ENCODE measurements at regions not wholly inside any gene's neighbourhood (a gene's known extent, or its start where the extent isn't known, plus 50 kb on each side); places are given as distances from the start of the nearest gene placed in this dataset.

GRCh38 chr10:55024713-55025112 is 223.7 kb upstream of the PCDH15 start:
- H3K4me3 ChIP-seq (replicated peaks; ENCODE audit: low read depth, low read length) = no peak overlapping the region
- DNase-seq (ENCODE audit: extremely low read depth, low read depth) = no peak
- TF ChIP-seq CTCF (IDR thresholded peaks at IDR 0.05; ENCODE audit: low read depth, low read length, missing control alignments) = no peak

GRCh38 chr10:55019439-55019838 is 218.4 kb upstream of the PCDH15 start:
- H3K4me3 ChIP-seq (replicated peaks; ENCODE audit: low read depth, low read length) = no peak overlapping the region
- TF ChIP-seq CTCF (IDR thresholded peaks at IDR 0.05; ENCODE audit: low read depth, low read length, missing control alignments) = no peak
- DNase-seq (ENCODE audit: extremely low read depth, low read depth) = no peak

- H3K4me3 ChIP-seq (replicated peaks; ENCODE audit: low read depth, low read length) = no peak overlapping the region
- DNase-seq (ENCODE audit: extremely low read depth, low read depth) = no peak
- TF ChIP-seq CTCF (IDR thresholded peaks at IDR 0.05; ENCODE audit: low read depth, low read length, missing control alignments) = no peak
Observed at GRCh38 chr10:55013318-55013717, 212.3 kb upstream of the PCDH15 start.

GRCh38 chr10:55002420-55002819 is 201.4 kb upstream of the PCDH15 start:
- DNase-seq (ENCODE audit: extremely low read depth, low read depth) = no peak
- TF ChIP-seq CTCF (IDR thresholded peaks at IDR 0.05; ENCODE audit: low read depth, low read length, missing control alignments) = no peak
- no peak overlapping the region for H3K4me3 ChIP-seq (replicated peaks; ENCODE audit: low read depth, low read length)

- H3K4me3 ChIP-seq (replicated peaks; ENCODE audit: low read depth, low read length) = no peak overlapping the region
- TF ChIP-seq CTCF (IDR thresholded peaks at IDR 0.05; ENCODE audit: low read depth, low read length, missing control alignments) = no peak
- DNase-seq (ENCODE audit: extremely low read depth, low read depth) = no peak
Observed at GRCh38 chr10:55001422-55001821, 200.4 kb upstream of the PCDH15 start.

- TF ChIP-seq CTCF (IDR thresholded peaks at IDR 0.05; ENCODE audit: low read depth, low read length, missing control alignments) = no peak
- no peak overlapping the region for H3K4me3 ChIP-seq (replicated peaks; ENCODE audit: low read depth, low read length)
Observed at GRCh38 chr10:54993148-54993547, 192.1 kb upstream of the PCDH15 start.

GRCh38 chr10:54985732-54986131 is 184.7 kb upstream of the PCDH15 start:
- no peak for DNase-seq (ENCODE audit: extremely low read depth, low read depth)
- no peak for TF ChIP-seq CTCF (IDR thresholded peaks at IDR 0.05; ENCODE audit: low read depth, low read length, missing control alignments)
- no peak overlapping the region for H3K4me3 ChIP-seq (replicated peaks; ENCODE audit: low read depth, low read length)

More at GRCh38 chr10:54993148-54993547, 192.1 kb upstream of the PCDH15 start:
- DNase-seq (ENCODE audit: extremely low read depth, low read depth) = no peak

All from HFF-Myc (cell line).